ENCODE measurements at regions not wholly inside any gene's neighbourhood (a gene's known extent, or its start where the extent isn't known, plus 50 kb on each side); places are given as distances from the start of the nearest gene placed in this dataset.

- Histone ChIP-seq H3K27ac (no peak overlapping the region), H3K9me3 (peaks cover 0 to 17% (median 5%) of the 10 kb centered on the region in 11 donors), H3K27me3 (no peaks in the 10 kb centered on the region), H3K4me3 (no peak overlapping the region), H3K36me3 (no peaks in the 10 kb centered on the region), H3K4me1 (no peaks in the 10 kb centered on the region)
- DNase-seq, result no peak
- 69 to 76% methylated on average over 2 of the region's 2 CpGs for WGBS, 2 donors
- TF ChIP-seq CTCF (IDR thresholded peaks at IDR 0.05), result no peak
- no peak for ATAC-seq
- intact Hi-C loops (cut with DNase I), result no loop called here
These were observed 137.4 kb upstream of the RPL10L start for GRCh38 chr14:46788994-46789393.

- Histone ChIP-seq H3K27ac (no peak overlapping the region), H3K4me3 (no peak overlapping the region), H3K27me3 (no peaks in the 10 kb centered on the region), H3K4me1 (no peaks in the 10 kb centered on the region), H3K9me3 (peaks cover 0 to 53% (median 19%) of the 10 kb centered on the region in 11 donors), H3K36me3 (no peaks in the 10 kb centered on the region)
- WGBS, 2 donors, result 91 to 94% methylated on average over 1 of the region's 1 CpG
- TF ChIP-seq CTCF (IDR thresholded peaks at IDR 0.05), result no peak
- ATAC-seq, result no peak
- intact Hi-C loops (cut with DNase I), result no loop called here
- no peak for DNase-seq
These were observed 130.7 kb upstream of the RPL10L start for GRCh38 chr14:46782281-46782680.

GRCh38 chr14:46769292-46769691, 117.7 kb upstream of the RPL10L start:
- H3K36me3 ChIP-seq, result no peaks in the 10 kb centered on the region
- no peak for TF ChIP-seq CTCF (IDR thresholded peaks at IDR 0.05)
- no peak for DNase-seq
- WGBS, 2 donors, result 68 to 94% methylated on average over 1 of the region's 1 CpG
- H3K4me3 ChIP-seq, result no peak overlapping the region
- H3K9me3 ChIP-seq, result peaks cover 0 to 8% (median 0%) of the 10 kb centered on the region in 11 donors
- intact Hi-C loops (cut with DNase I), result no loop called here
- ATAC-seq, result no peak
- no peaks in the 10 kb centered on the region for H3K4me1 ChIP-seq
- no peaks in the 10 kb centered on the region for H3K27me3 ChIP-seq
- no peak overlapping the region for H3K27ac ChIP-seq

- H3K27ac ChIP-seq, result no peak overlapping the region
- H3K27me3 ChIP-seq, result no peaks in the 10 kb centered on the region
- ATAC-seq, result no peak
- WGBS, 2 donors, result 60 to 73% methylated on average over 5 of the region's 5 CpGs
- no peaks in the 10 kb centered on the region for H3K4me1 ChIP-seq
- TF ChIP-seq CTCF (IDR thresholded peaks at IDR 0.05), result no peak
- H3K9me3 ChIP-seq, result no peaks in the 10 kb centered on the region
- intact Hi-C loops (cut with DNase I), result no loop called here
- no peak for DNase-seq
- H3K36me3 ChIP-seq, result no peaks in the 10 kb centered on the region
- H3K4me3 ChIP-seq, result no peak overlapping the region
These were observed 95.5 kb upstream of the RPL10L start for GRCh38 chr14:46747001-46747652.

All from heart right ventricle (tissue), 16 donors.